GM19395 (cell line): ENCODE measurements at regions not wholly inside any gene's neighbourhood (a gene's known extent, or its start where the extent isn't known, plus 50 kb on each side); places are given as distances from the start of the nearest gene placed in this dataset.
A peak's percentile ranks its signal among the peaks of the same experiment; 100 is the strongest.
"Not testable (repeated sequence)": the region's sequence is repeated elsewhere in the genome, so short reads cannot be mapped to it uniquely, and the experiment has no call there.

Source experiments
- ATAC-seq: cut with Tn5 transposase; IDR thresholded peaks from one replicate; pipeline ENCODE4 v1.9.1; 2021; ENCODE audit warnings: mild to moderate bottlenecking, moderate library complexity; ENCODE audit not compliant: unreplicated experiment

GRCh38 chr15:60254416-60254815 is 143.4 kb downstream of the ANXA2 start:
- no peak for ATAC-seq

GRCh38 chr15:60255390-60255789 is 142.4 kb downstream of the ANXA2 start:
- peak; percentile 96 for ATAC-seq

- ATAC-seq = no peak
Measured at GRCh38 chr15:60257591-60258159, 140.1 kb downstream of the ANXA2 start.

GRCh38 chr15:60259469-60259868 is 138.3 kb downstream of the ANXA2 start:
- ATAC-seq = no peak

GRCh38 chr15:60264088-60264487 is 133.7 kb downstream of the ANXA2 start:
- no peak for ATAC-seq

GRCh38 chr15:60264566-60264965 is 133.2 kb downstream of the ANXA2 start:
- no peak for ATAC-seq

GRCh38 chr15:60265057-60265456 is 132.7 kb downstream of the ANXA2 start:
- no peak for ATAC-seq

GRCh38 chr15:60272623-60273022 is 125.2 kb downstream of the ANXA2 start:
- ATAC-seq = no peak

- ATAC-seq = no peak
Measured at GRCh38 chr15:60275624-60276023, 122.2 kb downstream of the ANXA2 start.

- ATAC-seq = no peak
Measured at GRCh38 chr15:60278879-60279278, 118.9 kb downstream of the ANXA2 start.

GRCh38 chr15:60280259-60280658 is 117.5 kb downstream of the ANXA2 start:
- ATAC-seq = no peak

GRCh38 chr15:60283936-60284335 is 113.8 kb downstream of the ANXA2 start:
- no peak for ATAC-seq

GRCh38 chr15:60295901-60296300 is 101.9 kb downstream of the ANXA2 start:
- ATAC-seq = not testable (repeated sequence)

GRCh38 chr15:60297047-60297446 is 100.7 kb downstream of the ANXA2 start:
- no peak for ATAC-seq
